ENCODE measurements at regions not wholly inside any gene's neighbourhood (a gene's known extent, or its start where the extent isn't known, plus 50 kb on each side); places are given as distances from the start of the nearest gene placed in this dataset.

- TF ChIP-seq IRF9 (tag; IDR thresholded peaks at IDR 0.05) (no peak), CUX1 (CRISPR knock-in tag; IDR thresholded peaks at IDR 0.05) (no peak), EWSR1 (IDR thresholded peaks at IDR 0.05; ENCODE audit: borderline replicate concordance, low read depth, partially characterized antibody) (no peak), SMARCB1 (IDR thresholded peaks at IDR 0.05; ENCODE audit: insufficient read length, low read depth) (no peak), ZNF785 (CRISPR knock-in tag; IDR thresholded peaks at IDR 0.05) (no peak), RAD51 (IDR thresholded peaks at IDR 0.05; ENCODE audit: borderline replicate concordance, low read depth) (no peak), HOXB6 (CRISPR knock-in tag; IDR thresholded peaks at IDR 0.05; ENCODE audit: borderline replicate concordance) (no peak), SMARCA4 (IDR thresholded peaks at IDR 0.05) (no peak), ETV1 (tag; conservative IDR thresholded peaks at IDR 0.05; ENCODE audit: low read depth) (no peak), ZNF395 (CRISPR knock-in tag; IDR thresholded peaks at IDR 0.05) (no peak), PHF20 (IDR thresholded peaks at IDR 0.05; ENCODE audit: partially characterized antibody) (no peak), KAT8 (IDR thresholded peaks at IDR 0.05; ENCODE audit: low read depth) (no peak), YY1 (IDR thresholded peaks at IDR 0.05; ENCODE audit: borderline replicate concordance in 1 of 3, control insufficient read depth in 1 of 3, extremely low read depth in 1 of 3, insufficient read depth in 3 of 3, insufficient read length in 1 of 3, insufficient replicate concordance in 2 of 3, low read depth in 1 of 3, low read length in 2 of 3) (no peak), MAFF (IDR thresholded peaks at IDR 0.05; ENCODE audit: low read length) (no peak)
These were observed 260.6 kb downstream of the ZEB2 start (continued) for GRCh38 chr2:144259332-144259731.
